Left renal cortex interstitium (tissue), 4 donors: ENCODE measurements at regions not wholly inside any gene's neighbourhood (a gene's known extent, or its start where the extent isn't known, plus 50 kb on each side); places are given as distances from the start of the nearest gene placed in this dataset.
A peak's percentile ranks its signal among the peaks of the same experiment; 100 is the strongest.
"Not testable (repeated sequence)": the region's sequence is repeated elsewhere in the genome, so short reads cannot be mapped to it uniquely, and the experiment has no call there.

Experiments
- DNase-seq, 4 donors: peaks; one replicate each; pipeline ENCODE4 v3.0.0-alpha.2; 2013; ENCODE audit warnings: low read depth in 4 of 4, low spot score in 2 of 4, missing footprints in 1 of 4

- no peak for DNase-seq
These were observed 85.9 kb downstream of the ASMT start for GRCh38 chrX:1700757-1701156.

- not testable (repeated sequence) for DNase-seq
These were observed 86.6 kb downstream of the ASMT start for GRCh38 chrX:1701396-1701901.

- DNase-seq: not testable (repeated sequence)
These were observed 87.3 kb downstream of the ASMT start for GRCh38 chrX:1702142-1702541.

- not testable (repeated sequence) for DNase-seq
These were observed 87.7 kb downstream of the ASMT start for GRCh38 chrX:1702557-1702956.

- DNase-seq: not testable (repeated sequence)
These were observed 94.4 kb downstream of the ASMT start for GRCh38 chrX:1709277-1709676.

- DNase-seq: no peak
These were observed 98.4 kb downstream of the ASMT start for GRCh38 chrX:1713296-1713695.

GRCh38 chrX:1717373-1717772 is 102.5 kb downstream of the ASMT start:
- DNase-seq: peak; percentile 32 to 59 (median 50)

GRCh38 chrX:1719270-1719669 is 104.4 kb downstream of the ASMT start:
- no peak for DNase-seq

GRCh38 chrX:1720836-1721235 is 106.0 kb downstream of the ASMT start:
- no peak for DNase-seq

GRCh38 chrX:1725472-1725871 is 110.6 kb downstream of the ASMT start:
- DNase-seq: no peak

- DNase-seq: no peak
These were observed 112.7 kb downstream of the ASMT start for GRCh38 chrX:1727531-1728027.

- DNase-seq: no peak
These were observed 119.9 kb downstream of the ASMT start for GRCh38 chrX:1734806-1735205.

- no peak for DNase-seq
These were observed 127.0 kb downstream of the ASMT start for GRCh38 chrX:1741816-1742394.

GRCh38 chrX:1743105-1743504 is 128.2 kb downstream of the ASMT start:
- DNase-seq: no peak

- no peak for DNase-seq
These were observed 128.8 kb downstream of the ASMT start for GRCh38 chrX:1743663-1744062.

- no peak for DNase-seq
These were observed 133.5 kb downstream of the ASMT start for GRCh38 chrX:1748408-1748807.

- DNase-seq: no peak
These were observed 134.6 kb downstream of the ASMT start for GRCh38 chrX:1749499-1749898.

GRCh38 chrX:1750267-1750666 is 135.4 kb downstream of the ASMT start:
- no peak for DNase-seq

GRCh38 chrX:1751781-1752180 is 136.9 kb downstream of the ASMT start:
- no peak for DNase-seq

- not testable (repeated sequence) for DNase-seq
These were observed 137.9 kb downstream of the ASMT start for GRCh38 chrX:1752799-1753198.

- no peak for DNase-seq
These were observed 139.2 kb downstream of the ASMT start for GRCh38 chrX:1754077-1754476.

- DNase-seq: no peak
These were observed 148.4 kb downstream of the ASMT start for GRCh38 chrX:1763294-1763693.

- not testable (repeated sequence) for DNase-seq
These were observed 150.1 kb downstream of the ASMT start for GRCh38 chrX:1764883-1765364.
